ENCODE measurements at regions not wholly inside any gene's neighbourhood (a gene's known extent, or its start where the extent isn't known, plus 50 kb on each side); places are given as distances from the start of the nearest gene placed in this dataset.

GRCh38 chr5:33260098-33260497 lies 180.7 kb upstream of the TARS1 start:
- no peak for DNase-seq

DNA sequence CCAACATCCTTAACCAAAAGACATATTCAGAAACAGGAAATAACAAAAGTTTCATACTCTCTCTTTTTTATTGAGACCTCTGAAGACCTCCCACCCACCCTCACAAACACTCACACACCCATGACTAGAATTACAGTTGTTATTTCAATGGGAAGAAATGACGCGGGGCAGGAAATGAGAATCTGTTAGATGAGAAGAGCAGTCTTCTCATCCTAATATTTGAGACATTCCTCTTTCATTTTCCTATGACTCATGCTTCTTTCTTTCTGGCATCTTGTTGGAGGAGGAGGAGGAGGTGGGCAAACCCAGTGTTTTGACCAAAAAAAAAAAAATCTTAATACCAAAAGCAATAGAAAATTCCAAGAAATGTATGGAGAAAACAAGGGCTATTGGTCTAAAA lies 179.5 kb upstream of the TARS1 start:
- no peak for DNase-seq

DNA sequence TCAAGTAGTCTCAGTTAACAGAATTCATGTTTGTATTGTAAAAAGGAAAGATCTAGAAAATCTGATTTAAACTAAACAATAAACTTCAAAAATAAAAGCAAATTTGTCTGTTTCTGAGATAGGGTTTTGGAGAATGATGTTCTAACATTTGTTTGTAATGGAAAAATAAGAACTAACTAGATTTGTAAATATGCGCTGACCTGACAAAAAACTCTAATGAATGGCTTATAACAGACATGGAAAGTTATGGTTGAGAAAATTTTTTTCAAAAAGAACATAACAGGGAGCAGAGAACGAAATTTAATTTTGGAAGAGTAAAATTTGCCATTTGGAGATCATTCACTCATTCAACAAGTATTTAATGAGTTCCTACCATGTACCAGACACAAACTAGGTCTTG lies 179.0 kb upstream of the TARS1 start:
- DNase-seq = no peak

DNA sequence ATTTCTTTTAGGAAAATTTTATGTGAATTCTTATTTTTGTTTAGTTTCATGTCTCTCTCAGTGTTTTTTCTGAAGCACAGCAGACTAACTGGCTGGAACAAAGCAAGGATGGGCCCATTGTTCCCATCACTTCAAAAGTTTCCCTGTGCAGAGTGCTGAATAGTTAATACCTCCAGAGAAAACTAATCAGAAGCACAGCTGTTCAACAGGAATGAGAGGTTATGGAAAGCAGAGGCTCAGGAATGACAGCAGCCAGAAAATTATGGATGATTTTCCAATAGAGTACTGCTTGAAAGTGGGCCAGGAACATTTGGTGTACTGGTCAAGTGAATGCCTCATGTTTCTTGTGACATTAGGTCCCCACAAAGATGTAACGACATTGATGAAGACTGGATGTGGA lies 173.0 kb upstream of the TARS1 start:
- no peak for DNase-seq

- no peak for DNase-seq
Measured at GRCh38 chr5:33268374-33268773, 172.4 kb upstream of the TARS1 start.

DNA sequence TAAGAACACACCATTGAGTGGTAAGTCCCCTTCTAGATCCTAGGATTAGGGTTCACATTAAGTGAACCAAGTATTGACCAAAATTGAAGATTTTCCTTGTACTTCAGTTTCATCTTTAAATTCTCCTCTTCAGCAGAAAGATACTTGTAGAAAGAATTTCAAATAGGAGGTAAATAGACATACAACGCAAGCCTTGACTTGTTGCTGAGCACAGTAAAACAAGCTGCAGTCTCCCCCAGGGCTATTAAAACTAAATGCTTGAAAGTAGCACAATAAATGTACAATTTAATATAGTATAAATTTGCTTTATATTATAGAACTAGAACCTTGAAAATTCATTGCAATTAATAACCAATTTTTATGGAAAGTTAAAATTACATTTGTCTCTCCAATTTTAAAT lies 170.1 kb upstream of the TARS1 start:
- DNase-seq = no peak

GRCh38 chr5:33271606-33272005 lies 169.2 kb upstream of the TARS1 start:
- DNase-seq = no peak

- no peak for DNase-seq
Measured at GRCh38 chr5:33272288-33272687, 168.5 kb upstream of the TARS1 start.

- DNase-seq = no peak
Measured at GRCh38 chr5:33273985-33274384, 166.8 kb upstream of the TARS1 start.

- DNase-seq = no peak
Measured at GRCh38 chr5:33275391-33275790, 165.4 kb upstream of the TARS1 start.

DNA sequence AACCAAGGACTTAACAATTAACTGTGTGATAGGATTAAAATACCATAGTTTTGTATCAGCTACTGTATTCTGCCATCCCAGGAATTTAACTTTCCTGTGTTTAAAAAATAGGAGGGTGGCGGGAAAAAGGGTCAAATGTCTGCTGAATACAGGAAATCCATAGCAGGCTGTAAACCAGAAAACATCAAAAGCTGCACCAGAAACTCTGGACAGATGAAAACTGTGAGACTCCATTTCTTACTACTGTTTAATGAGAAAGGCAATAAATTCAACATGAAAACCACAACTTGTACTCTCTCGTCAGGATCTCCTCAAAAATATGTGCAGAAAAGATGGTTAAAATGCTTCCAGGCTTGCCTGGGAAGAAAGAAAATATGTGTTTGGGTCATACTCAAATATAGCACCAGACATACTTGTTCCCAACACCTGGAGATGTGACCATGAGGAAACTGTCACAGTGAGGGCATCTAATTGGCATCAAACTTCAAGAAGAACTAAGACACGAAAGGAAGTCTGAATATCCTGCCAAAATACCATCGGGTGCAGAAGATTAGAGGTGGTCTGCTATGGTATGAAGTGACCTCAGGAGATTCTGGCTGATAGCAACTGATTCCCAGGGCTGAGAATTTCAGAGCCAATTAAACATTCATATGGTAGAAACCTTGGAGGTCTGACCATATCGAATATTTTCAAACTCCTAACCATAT lies 164.7 kb upstream of the TARS1 start:
- no peak for DNase-seq

DNA sequence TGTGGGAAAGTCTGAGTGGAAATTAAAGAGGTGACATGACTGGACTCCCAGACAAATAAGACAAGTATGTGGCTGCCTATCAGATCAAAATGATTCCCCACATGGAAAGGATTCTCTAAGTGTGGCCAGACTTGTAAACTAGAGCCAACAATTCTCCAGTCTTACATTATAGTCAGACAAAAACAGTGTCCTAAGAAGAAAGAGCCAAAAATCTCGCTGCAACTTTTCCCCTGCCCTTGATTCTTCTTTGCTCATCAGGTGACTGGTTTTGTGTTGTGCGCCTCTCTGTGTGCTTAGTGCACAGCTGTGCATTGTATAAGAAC lies 164.2 kb upstream of the TARS1 start:
- DNase-seq = no peak

DNA sequence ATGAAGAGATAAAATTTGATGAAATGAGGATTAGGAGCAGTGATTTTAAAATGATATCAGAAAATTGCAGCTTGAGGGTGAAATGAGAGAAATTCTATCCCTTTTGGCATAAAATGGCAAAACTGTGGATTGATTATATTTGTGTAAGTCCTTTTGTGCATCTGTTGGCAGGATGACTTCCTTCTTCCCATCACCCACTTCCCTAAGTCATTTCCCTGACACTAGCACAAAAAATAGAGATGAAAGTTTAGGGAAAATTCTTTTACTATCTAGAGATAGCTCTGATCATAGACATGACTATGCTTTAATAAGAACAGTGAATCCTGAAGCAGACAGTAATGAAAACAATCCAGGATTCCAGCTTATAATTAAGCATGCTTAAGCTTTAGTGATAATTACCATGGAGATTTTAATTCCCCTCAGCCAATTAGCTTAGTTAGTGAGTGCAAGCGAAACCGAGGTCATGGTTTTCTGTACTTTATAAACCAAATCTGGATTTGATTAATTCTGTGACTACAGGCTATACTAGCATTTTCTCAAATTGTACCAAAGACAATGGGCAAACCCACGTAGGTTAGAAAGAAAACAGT lies 163.6 kb upstream of the TARS1 start:
- DNase-seq = no peak

DNA sequence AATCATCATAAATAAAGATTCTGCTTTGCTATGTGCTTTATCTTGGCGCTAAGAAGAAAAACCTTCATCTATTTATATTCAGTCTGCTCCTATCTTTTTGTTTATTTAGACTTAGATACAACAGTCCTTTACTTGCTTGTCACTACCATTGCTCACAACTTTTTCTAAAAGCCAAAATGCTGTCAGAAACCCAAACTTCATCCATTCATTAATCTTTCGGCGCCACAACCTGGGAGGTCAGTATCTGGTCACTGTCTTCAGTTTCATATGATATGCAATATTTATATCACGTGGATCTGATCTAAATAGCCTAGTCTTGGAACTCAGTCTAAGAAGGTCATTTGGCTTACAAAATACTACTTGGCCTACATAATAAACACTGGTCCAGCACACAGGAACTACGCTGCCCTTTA lies 159.3 kb upstream of the TARS1 start:
- DNase-seq = no peak

DNA sequence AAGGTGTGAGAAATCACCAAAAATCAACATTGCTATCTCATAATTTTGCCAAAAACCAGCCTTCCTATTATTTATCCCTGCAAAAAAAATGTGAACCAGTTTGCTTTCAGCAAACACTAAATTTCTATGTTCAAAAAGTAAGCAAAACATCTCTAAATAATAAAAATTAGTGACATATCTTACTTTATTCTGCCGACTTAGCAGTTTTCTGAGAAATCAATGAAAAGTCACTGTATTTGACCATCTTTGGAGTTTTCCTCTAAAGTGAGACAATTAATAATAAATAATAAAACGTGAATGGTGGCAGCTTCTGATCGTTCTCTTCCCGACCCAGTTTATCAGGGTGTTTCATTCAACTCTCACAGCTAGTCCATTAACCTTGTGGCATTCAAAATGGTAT lies 158.6 kb upstream of the TARS1 start:
- no peak for DNase-seq

GRCh38 chr5:33282696-33283095 lies 158.1 kb upstream of the TARS1 start:
- DNase-seq = no peak

DNA sequence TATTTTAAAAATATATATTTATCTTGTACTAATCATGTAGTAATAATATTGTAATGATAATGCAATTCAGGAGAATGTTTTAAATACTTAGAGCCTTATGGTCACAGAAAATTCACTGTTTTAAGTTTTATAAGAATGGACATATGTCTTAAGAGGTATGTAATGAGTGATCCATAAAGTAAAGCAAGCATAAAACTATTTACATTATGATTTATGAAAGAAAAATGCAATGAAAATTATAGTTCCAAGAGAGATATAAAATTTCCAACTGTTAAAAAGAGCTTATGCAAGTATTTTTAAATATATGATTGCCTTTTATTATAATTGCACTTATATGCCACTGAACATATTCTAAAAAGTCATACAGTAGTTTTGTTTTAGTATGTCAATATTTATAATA lies 157.5 kb upstream of the TARS1 start:
- DNase-seq = no peak

DNA sequence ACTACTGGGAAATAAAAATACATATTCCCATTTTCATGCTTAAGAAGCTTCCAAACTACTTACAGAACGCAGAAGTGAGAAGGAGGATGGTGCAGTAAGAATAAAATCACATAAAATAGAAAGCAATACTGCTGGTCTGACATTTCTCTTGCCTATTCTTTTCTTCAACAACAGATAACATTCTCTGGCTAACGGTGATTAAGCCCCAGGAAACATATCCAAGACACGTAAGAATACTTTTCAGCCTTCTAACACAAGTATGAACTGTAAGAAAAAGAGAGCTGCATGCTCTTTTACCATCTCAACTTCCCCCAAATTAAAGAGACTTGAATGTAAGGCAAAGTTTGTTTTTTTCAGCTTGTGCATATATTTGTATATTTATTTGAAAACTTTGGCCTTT lies 156.1 kb upstream of the TARS1 start:
- DNase-seq = no peak

GRCh38 chr5:33287242-33287641 lies 153.5 kb upstream of the TARS1 start:
- DNase-seq = no peak

GRCh38 chr5:33291216-33292000 lies 149.4 kb upstream of the TARS1 start:
- DNase-seq = no peak

GRCh38 chr5:33297760-33298216 lies 143.0 kb upstream of the TARS1 start:
- DNase-seq = no peak

GRCh38 chr5:33299621-33300208 lies 141.1 kb upstream of the TARS1 start:
- no peak for DNase-seq

GRCh38 chr5:33300209-33300742 lies 140.5 kb upstream of the TARS1 start:
- DNase-seq = no peak
